HG03571 (cell line): ENCODE measurements at regions not wholly inside any gene's neighbourhood (a gene's known extent, or its start where the extent isn't known, plus 50 kb on each side); places are given as distances from the start of the nearest gene placed in this dataset.
A peak's percentile ranks its signal among the peaks of the same experiment; 100 is the strongest.
"Not testable (repeated sequence)": the region's sequence is repeated elsewhere in the genome, so short reads cannot be mapped to it uniquely, and the experiment has no call there.

ENCODE experiments used
- ATAC-seq: cut with Tn5 transposase; IDR thresholded peaks from one replicate; pipeline ENCODE4 v1.9.1; 2021; ENCODE audit not compliant: unreplicated experiment

DNA sequence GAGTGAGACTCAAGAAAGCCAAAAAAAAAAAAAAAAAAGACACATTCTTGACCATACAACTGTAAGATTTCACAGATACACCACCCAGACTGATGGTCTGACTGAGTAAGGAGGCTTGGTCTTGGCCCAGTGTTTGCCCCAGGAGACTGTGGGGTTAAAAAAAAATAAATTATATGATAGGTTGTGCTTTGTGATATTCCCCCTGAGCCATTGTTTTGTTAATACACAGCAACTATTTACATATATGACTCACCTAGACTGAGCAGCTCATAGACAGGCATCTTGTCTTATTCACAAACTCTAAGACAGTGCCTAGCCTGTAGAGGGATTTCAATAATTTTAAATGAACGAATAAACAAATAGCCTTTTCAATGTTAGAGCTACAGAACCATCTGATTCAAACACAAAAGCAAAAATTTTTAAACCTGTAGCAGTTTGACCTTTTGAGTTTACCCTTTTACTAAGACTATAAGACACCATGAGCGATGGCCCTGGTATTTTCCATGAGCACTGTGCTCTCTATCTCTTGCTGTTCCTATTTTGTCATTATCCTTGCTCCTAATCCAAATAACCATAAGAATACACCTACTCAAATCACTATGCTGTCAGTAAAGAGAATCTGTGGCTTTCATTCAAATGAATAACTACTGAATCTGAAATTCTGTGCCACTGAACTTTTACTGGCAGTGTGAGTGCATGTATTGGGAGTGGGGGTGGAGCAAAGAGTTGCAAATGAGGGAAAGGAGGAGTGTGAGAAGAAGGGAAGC, 199.4 kb upstream of the PTBP2 start:
- no peak for ATAC-seq

DNA sequence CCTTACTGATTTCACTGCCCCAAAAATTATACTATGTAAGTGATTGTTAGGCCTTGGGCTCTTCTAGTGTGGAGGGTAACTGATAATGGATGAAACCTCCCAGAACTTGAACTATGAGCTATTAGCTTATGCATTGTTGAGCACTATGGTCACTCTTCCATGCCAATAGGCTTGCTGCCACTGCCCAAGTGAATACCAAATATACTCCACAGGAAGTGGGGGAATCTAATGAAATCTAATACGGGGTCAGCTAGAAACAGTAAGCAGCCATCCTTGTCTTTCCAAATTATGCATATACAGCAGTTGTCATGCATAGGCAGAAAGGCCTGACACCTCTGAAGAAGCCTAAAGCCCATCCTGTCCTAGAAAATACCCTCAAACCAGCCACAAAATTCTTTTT, 198.7 kb upstream of the PTBP2 start:
- peak; percentile 73 for ATAC-seq

- ATAC-seq, result no peak
These were observed 197.5 kb upstream of the PTBP2 start for GRCh38 chr1:96524100-96524499.

DNA sequence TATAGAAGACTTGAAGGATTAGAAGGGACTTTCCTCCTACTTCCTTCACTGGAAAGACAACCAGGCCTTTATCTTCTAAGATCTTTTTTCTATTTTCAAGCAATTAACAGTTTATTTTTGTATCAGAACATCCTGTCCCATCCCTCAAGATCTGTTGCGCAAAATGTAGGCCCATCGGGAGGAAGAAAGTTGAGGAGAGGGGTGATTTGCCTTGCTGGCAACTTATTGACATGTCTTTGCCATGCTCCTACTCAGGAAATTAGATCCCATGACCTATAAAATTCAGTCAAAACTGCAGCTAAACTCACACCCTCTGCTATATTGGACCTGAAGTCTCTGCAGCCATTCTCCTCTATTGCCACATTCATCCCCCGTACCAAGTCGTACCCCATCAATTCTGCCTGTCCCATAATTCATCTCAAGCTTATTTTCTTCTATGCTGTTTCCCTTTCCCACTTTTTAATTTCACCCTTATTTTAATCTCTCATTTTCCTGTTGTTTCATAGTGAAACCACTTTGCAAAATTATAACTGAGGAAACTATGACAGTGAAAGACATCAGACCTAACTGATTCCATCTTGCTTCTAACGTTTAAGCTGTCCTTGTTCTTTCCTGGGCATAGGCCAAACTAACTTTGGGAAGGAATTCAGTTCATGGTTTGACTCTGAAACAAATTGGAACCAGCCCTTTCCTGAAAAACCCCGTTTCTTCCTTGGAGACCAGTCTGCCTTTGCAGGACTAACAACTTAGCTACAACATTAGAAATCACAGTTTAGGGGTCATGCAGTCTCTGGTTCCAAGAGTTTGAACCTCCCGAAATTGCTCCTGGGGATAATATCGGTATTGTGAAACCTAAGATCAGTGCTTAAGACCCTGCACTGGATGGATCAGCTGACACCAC, 195.7 kb upstream of the PTBP2 start:
- no peak for ATAC-seq

DNA sequence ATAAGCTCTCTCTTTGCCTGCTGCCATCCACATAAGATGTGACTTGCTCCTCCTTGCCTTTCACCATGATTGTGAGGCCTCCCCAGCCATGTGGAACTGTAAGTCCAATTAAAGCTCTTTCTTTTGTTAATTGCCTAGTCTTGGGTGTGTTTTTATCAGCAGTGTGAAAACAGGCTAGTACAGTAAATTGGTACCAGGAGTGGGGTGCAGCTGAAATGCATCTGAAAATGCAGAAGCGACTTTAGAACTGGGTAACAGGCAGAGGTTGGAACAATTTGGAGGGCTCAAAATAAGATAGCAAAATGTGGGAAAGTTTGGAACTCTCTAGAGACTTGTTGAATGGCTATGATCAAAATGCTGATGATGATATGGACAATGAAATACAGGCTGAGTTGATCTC, 192.9 kb upstream of the PTBP2 start:
- ATAC-seq, result not testable (repeated sequence)

DNA sequence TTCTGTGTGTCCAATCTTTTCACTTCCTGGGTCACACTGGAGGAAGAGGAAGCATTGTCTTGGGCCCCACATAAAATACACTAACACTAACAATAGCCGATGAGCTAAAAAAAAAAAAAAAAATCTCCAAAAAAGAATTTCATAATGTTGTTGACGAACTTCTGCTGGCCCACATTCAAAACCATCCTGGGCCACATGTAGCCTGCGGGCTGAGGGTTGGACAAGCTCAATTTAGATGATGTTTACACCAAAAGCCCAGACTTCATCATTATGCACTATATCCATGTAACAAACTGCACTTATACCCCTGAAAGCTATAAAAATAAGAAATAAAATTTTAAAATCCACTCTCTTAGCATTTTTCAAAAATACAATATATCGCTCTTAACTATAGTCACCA, 187.8 kb upstream of the PTBP2 start:
- ATAC-seq, result no peak

DNA sequence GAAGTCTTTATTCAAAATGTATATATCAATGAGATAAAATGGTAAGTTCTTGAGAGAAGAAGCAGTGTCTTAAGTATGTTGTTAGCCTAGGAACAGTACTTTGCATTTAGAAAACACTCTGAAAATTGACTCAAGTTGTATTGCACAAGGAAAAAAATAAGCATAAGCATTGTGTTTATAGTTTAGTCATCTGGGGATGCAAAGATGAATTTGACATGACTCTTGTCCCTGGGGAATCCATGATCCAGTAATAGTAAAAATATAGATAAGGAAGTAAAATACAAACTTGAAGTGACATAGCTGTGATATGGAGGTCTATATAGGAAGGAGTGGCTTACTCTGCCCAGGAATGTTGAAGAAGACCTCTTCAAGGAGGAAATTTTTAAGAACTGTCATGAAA, 185.0 kb upstream of the PTBP2 start:
- no peak for ATAC-seq

DNA sequence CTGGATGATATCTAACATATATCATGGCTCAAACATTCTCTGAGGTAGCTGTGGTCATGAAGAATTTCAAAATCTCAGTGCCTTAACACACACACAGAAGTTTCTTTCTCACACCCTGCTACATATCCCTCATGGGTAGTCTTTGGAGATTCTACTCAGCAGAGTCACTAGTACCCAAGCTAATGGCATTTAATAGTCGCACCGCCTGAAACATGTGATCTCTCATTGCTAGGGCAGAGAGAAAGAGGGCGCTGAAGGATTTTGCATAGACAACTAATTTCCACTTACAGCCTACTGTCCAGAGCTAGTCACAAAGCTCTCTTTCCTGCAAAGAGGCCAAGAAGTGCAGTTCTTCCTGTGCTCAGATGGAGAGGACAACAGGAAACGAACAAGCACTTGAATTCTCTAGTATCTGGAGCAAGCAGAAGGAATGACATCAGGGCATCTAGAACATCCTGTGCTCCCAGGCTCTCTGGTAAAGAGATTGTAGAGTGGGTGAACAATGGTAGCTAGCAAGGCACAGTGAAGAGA, 183.4 kb upstream of the PTBP2 start:
- ATAC-seq, result no peak

- no peak for ATAC-seq
These were observed 182.7 kb upstream of the PTBP2 start for GRCh38 chr1:96538883-96539282.

GRCh38 chr1:96541491-96541890, 180.1 kb upstream of the PTBP2 start:
- ATAC-seq, result no peak

GRCh38 chr1:96544051-96544830, 177.3 kb upstream of the PTBP2 start:
- no peak for ATAC-seq

GRCh38 chr1:96544831-96545221, 176.8 kb upstream of the PTBP2 start:
- no peak for ATAC-seq

DNA sequence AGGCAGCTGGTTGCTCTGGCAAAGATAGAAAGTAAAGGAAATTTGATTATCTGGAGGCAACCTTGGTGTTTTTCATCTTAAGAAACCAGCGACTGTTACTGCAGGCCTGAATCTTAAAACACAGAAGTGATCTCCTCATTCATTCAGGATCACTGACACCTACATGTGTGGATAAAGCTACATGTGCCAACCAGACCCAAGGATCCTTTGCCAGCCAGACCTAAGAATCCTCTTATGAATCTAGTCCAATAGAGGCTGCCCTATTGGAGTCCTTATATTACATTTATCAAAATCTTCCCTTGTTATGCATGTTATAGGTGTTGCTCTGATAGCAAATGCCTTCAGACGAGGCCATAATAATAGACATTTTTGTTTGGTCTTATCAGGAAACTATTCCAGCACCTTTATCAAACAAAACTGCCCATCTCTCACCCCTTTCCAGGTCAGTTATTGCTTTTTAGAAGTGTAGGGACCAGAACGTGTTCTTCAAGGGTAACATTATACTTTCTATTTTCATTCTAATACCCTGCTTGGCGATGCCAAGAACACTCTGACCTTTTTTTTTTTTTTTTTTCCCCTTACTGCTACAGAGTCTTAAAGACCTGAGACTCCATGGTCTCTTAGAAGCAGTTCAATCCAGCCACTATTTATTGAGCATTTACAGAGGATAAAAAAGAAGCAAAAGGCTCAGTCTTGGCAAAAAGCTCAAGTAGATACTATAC, 175.5 kb upstream of the PTBP2 start:
- ATAC-seq, result no peak

DNA sequence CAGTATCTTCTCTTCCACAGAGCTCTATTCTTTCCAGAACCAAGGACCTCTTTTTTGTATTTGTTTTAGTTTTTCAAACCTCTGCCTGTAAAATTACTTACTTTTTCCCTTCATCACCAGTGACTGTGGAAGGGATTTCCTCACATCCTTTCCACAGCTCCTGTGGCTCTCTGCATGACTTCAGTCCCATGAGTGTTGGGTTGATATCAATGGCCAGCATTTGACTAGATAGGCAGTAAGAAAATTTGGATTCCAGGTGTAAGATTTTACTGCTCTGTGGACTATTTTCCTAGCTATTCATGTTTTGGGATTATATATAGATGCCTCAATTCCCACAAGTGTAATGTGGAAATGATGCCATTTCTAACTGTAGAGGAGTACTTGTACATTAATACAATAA, 171.5 kb upstream of the PTBP2 start:
- ATAC-seq, result no peak

GRCh38 chr1:96552451-96552850, 169.1 kb upstream of the PTBP2 start:
- ATAC-seq, result no peak

DNA sequence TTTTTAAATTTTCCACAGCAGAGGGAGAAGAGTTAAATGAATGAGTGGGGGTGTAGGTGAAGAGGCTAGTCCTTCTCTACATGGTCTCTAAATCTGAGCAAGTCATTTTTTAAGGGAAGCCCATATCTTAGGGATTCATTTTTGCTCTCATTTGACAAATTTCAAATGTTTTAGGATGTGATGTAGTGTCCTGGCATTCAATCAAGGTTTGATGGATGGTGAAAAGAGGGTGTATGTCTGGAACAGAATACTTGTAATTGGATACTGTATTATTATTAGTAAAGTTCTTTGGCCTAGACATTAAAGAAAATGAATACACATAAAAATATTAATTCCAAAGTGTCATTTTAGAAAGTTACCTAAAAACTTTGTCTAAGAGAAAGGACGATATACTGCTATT, 167.8 kb upstream of the PTBP2 start:
- ATAC-seq, result no peak

DNA sequence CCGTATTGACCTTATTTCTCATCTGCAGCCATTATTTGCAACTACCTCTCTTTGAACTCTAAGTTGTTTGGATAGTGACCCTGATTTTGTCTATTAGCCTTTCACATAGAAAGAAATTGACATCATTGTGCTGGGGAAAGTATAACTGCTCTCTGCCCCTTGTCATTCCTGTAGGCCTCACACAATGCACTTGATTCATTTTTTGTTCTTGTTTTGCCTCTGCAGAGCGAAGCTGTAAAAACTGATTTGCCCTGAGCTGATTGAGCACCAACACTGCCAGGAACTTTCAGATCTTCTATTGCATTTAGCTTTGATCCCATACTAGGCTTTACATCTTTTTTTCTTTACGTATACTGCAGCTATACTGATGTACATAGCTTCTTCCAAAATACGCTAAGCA, 167.2 kb upstream of the PTBP2 start:
- no peak for ATAC-seq

- no peak for ATAC-seq
These were observed 164.2 kb upstream of the PTBP2 start for GRCh38 chr1:96557336-96557735.

GRCh38 chr1:96558635-96559034, 162.9 kb upstream of the PTBP2 start:
- no peak for ATAC-seq

DNA sequence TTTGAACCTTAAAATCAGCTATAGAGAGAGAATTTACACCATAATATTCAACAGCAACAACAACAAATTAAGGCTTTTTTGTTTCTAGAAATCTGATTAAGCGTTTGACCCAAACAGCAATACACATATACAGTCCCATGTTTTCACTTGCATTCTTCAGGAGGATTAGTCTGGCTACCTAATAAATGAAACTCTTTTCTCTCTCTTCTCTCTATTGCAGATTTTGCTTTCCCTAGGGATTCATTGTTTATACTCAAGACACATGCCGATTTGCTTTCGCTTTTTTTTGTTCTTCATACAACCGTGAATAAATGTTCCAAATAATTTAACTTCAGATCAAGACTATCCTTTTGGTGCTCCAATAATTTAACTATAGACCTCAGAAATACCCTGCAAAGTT, 162.4 kb upstream of the PTBP2 start:
- ATAC-seq, result no peak
